Transverse colon (tissue), 4 donors: ENCODE measurements at regions not wholly inside any gene's neighbourhood (a gene's known extent, or its start where the extent isn't known, plus 50 kb on each side); places are given as distances from the start of the nearest gene placed in this dataset.

Experiments
- DNase-seq: peaks from one replicate; pipeline ENCODE4 v3.0.0-alpha.2; 2019
- H3K27ac ChIP-seq, 4 donors: fragments of 200-600 bp; sonication (generic); 2 replicates each; pipeline ENCODE4 v1.5.1; 2016 to 2018; ENCODE audit warnings: inconsistent platforms in 4 of 4
- H3K27me3 ChIP-seq: fragments of 200-600 bp; sonication (generic); 2 replicates; pipeline ENCODE4 v1.5.1; 2017; ENCODE audit warnings: inconsistent platforms
- H3K36me3 ChIP-seq, 4 donors: fragments of 200-600 bp; sonication (generic); 2 replicates each; pipeline ENCODE4 v1.5.1; 2017 to 2019; ENCODE audit warnings: inconsistent platforms in 4 of 4
- H3K4me1 ChIP-seq, 4 donors: fragments of 200-600 bp; sonication (generic); 2 replicates each; pipeline ENCODE4 v1.5.1; 2017 to 2020; ENCODE audit warnings: inconsistent platforms in 4 of 4
- H3K4me3 ChIP-seq, 4 donors: fragments of 200-600 bp; sonication (generic); 1 replicate in 1 of 4; 2 replicates in 3 of 4; pipeline versions ENCODE4 v1.5.1 to v1.6.1; 2017 to 2019; ENCODE audit warnings: inconsistent platforms in 4 of 4
- H3K9me3 ChIP-seq, 2 donors: fragments of 200-600 bp; sonication (generic); 2 replicates each; pipeline ENCODE4 v1.5.1; 2017 to 2019; ENCODE audit warnings: inconsistent platforms in 2 of 2
- EP300 ChIP-seq: sonication (generic); formaldehyde crosslinking; IDR thresholded peaks from one replicate; pipeline ENCODE4 v1.6.1; 2017; ENCODE audit warnings: antibody characterized with exemption, low read depth
- POLR2A ChIP-seq: fragments of 450-650 bp; IDR thresholded peaks from one replicate; pipeline ENCODE4 v1.6.1; 2016; ENCODE audit warnings: antibody characterized with exemption, mild to moderate bottlenecking, moderate library complexity
- POLR2AphosphoS5 ChIP-seq, 3 donors: sonication (generic); formaldehyde crosslinking; IDR thresholded peaks; one replicate each; pipeline ENCODE4 v1.6.1; 2016; ENCODE audit warnings: antibody characterized with exemption in 3 of 3
- WGBS, 2 donors: methylation state at CpG; one replicate each; pipeline ENCODE4 v1.1.5; 2018; ENCODE audit warnings: low coverage in 1 of 2; 5-methylcytosine and 5-hydroxymethylcytosine counted together
- in situ Hi-C, 4 donors: fragments of 200-750 bp; cut with MboI; loops; one replicate each; pipeline versions ENCODE4 v1.15.0 to v1.15.1; 2017; ENCODE audit warnings: low sequenced_read_pairs in 3 of 4, low pct_ligation_motif_present in 1 of 4, low pct_unique_long_range_greater_than_20kb in 1 of 4
- intact Hi-C: fragments of 100-400 bp; cut with DNase I; formaldehyde crosslinking; loops from one replicate; pipeline ENCODE4 v1.15.1; 2023; ENCODE audit warnings: low total_unique reads
- TF ChIP-seq, protein P1 (sequence below), 5 experiments: fragments of 200-600 bp in 3 of 5; fragments of 450-650 bp in 2 of 5; sonication (generic) in 3 of 5; IDR thresholded peaks; 1 replicate in 2 of 5; 2 replicates in 3 of 5; pipeline ENCODE4 v1.5.1; 2016 to 2017; ENCODE audit warnings: antibody characterized with exemption in 5 of 5, inconsistent platforms in 3 of 5, mild to moderate bottlenecking in 2 of 5, moderate library complexity in 1 of 5

DNA sequence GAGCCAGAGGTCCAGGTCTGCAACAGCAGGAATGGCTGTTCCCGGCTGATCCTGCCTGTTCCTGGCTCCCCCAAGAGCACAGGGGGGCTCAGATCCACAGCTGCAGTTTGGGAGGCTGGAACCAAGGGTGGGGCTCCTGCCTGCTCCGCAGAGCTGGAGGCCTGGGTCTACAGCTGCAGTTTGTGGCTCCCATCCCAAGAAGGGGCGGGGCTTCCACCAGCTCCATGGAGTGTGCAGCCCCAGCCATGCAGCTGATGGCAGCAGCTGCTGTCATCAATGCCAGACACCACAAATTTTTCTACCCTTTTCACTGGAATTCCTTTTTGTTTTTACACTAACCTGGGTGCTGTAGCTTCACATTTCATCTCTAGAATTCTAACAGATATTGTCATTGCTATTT is 135.4 kb upstream of the KIF2B start:
- DNase-seq = no peak
- no peaks in the 10 kb centered on the region for H3K27me3 ChIP-seq
- intact Hi-C loops (no loop called here), in situ Hi-C loops (loop anchor here in 1 of 4 donors (25.0 kb wide), 1 partner anchor 100 kb away; no protein-coding TSS in a partner anchor)
- H3K36me3 ChIP-seq = no peaks in the 10 kb centered on the region
- H3K4me3 ChIP-seq = no peak overlapping the region
- no peak overlapping the region for H3K27ac ChIP-seq
- 54% methylated on average over 3 of the region's 3 CpGs; no CpG with 5 or more reads in 1 of the 2 donors for WGBS, 2 donors
- TF ChIP-seq, protein P1, sequence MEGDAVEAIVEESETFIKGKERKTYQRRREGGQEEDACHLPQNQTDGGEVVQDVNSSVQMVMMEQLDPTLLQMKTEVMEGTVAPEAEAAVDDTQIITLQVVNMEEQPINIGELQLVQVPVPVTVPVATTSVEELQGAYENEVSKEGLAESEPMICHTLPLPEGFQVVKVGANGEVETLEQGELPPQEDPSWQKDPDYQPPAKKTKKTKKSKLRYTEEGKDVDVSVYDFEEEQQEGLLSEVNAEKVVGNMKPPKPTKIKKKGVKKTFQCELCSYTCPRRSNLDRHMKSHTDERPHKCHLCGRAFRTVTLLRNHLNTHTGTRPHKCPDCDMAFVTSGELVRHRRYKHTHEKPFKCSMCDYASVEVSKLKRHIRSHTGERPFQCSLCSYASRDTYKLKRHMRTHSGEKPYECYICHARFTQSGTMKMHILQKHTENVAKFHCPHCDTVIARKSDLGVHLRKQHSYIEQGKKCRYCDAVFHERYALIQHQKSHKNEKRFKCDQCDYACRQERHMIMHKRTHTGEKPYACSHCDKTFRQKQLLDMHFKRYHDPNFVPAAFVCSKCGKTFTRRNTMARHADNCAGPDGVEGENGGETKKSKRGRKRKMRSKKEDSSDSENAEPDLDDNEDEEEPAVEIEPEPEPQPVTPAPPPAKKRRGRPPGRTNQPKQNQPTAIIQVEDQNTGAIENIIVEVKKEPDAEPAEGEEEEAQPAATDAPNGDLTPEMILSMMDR (IDR thresholded peaks at IDR 0.05) = no peak
- TF ChIP-seq EP300 (no peak), POLR2A (no peak), POLR2AphosphoS5 (IDR thresholded peaks at IDR 0.05) (no peak)
- H3K4me1 ChIP-seq = no peaks in the 10 kb centered on the region
- H3K9me3 ChIP-seq = no peaks in the 10 kb centered on the region

DNA sequence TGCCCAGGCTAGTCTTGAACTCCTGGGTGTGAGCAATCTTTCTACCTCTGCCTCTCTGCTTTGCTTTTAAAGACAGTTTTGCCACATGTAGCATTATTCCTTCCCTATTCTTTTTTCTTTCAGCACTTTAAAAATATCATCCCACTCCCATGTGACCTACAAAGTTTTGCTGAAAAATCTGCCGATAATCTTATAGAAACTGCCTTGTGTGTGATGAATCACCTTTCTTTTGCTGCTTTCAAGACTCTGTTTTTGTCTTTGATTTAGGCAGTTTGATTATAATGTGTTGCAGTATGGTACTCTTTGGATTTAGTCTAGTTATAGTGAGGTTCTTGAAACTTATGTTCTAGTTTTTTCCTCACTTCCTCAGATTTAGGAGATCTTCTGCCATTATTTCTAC is 142.0 kb upstream of the KIF2B start:
- intact Hi-C loops = no loop called here
- Histone ChIP-seq H3K27ac (no peak overlapping the region), H3K4me1 (no peaks in the 10 kb centered on the region), H3K27me3 (no peaks in the 10 kb centered on the region), H3K9me3 (peaks cover 7 to 11% of the 10 kb centered on the region in 2 donors), H3K4me3 (no peak overlapping the region), H3K36me3 (no peaks in the 10 kb centered on the region)
- WGBS, 2 donors = 89 to 94% methylated on average over 1 of the region's 1 CpG
- TF ChIP-seq POLR2AphosphoS5 (IDR thresholded peaks at IDR 0.05) (no peak), EP300 (no peak), POLR2A (no peak)
- TF ChIP-seq, protein P1 (IDR thresholded peaks at IDR 0.05) = no peak
- no peak for DNase-seq
- in situ Hi-C loops = loop anchor here in 1 of 4 donors (25.0 kb wide), 1 partner anchor 93 kb away; no protein-coding TSS in a partner anchor

DNA sequence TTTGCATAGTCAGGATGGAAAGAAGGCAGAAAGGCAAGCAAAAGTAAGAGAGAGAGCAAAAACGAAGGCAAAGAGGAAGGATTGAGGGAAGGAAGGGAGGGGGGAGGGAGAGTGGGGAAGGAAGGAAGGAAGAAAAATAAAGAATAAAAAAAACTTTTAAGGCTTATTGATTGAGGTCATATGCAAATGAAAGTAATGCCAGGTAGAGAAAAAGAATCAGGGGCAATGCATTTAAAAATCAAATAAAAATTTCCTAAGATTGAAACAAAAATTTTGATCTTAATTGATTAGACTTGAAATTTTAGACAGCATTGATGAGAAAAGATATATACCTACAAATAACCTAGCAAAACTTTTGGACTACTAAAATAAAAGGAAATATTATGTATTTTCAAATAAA is 153.9 kb upstream of the KIF2B start:
- 17 to 61% methylated on average over 1 of the region's 1 CpG for WGBS, 2 donors
- TF ChIP-seq POLR2AphosphoS5 (IDR thresholded peaks at IDR 0.05) (no peak), POLR2A (no peak), EP300 (no peak)
- TF ChIP-seq, protein P1 (IDR thresholded peaks at IDR 0.05) = no peak

DNA sequence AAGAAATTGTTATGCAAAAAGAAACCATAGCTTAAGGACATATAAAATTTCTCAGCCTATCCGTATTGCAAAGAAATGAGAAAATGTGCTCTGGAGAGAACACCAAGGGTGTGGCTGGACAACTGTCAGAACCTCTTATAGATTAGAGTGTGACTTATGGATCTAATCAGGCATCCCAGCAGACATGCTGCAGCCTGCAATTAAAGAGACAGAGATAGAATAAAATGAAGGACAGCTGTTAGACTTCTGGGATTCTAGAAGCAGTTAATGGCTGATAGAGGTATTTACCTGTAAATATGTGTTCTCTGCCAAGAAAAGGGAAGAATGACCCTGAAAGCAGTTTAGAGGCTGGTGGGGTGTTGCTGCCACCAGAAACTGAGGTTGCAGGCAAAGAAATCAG is 160.1 kb upstream of the KIF2B start:
- Histone ChIP-seq H3K4me3 (no peak overlapping the region), H3K27ac (no peak overlapping the region), H3K4me1 (no peaks in the 10 kb centered on the region), H3K9me3 (no peaks in the 10 kb centered on the region), H3K36me3 (no peaks in the 10 kb centered on the region), H3K27me3 (no peaks in the 10 kb centered on the region)
- 75 to 84% methylated on average over 1 of the region's 1 CpG for WGBS, 2 donors
- no peak for DNase-seq
- no peak for TF ChIP-seq EP300
- no peak for TF ChIP-seq POLR2A
- TF ChIP-seq, protein P1 (IDR thresholded peaks at IDR 0.05) = no peak
- no peak for TF ChIP-seq POLR2AphosphoS5 (IDR thresholded peaks at IDR 0.05)
- in situ Hi-C loops = no loop called here
- intact Hi-C loops = no loop called here

More for the DNA sequence above, 153.9 kb upstream of the KIF2B start:
- no peak for DNase-seq
- in situ Hi-C loops = no loop called here
- Histone ChIP-seq H3K9me3 (no peaks in the 10 kb centered on the region), H3K36me3 (no peaks in the 10 kb centered on the region), H3K4me1 (no peaks in the 10 kb centered on the region), H3K27me3 (no peaks in the 10 kb centered on the region), H3K27ac (no peak overlapping the region), H3K4me3 (no peak overlapping the region)
- intact Hi-C loops = no loop called here
